Body of pancreas (tissue), 4 donors: ENCODE measurements at regions not wholly inside any gene's neighbourhood (a gene's known extent, or its start where the extent isn't known, plus 50 kb on each side); places are given as distances from the start of the nearest gene placed in this dataset.

Experiments used
- ATAC-seq: fragments of 150-250 bp; one replicate; pipeline ENCODE4 v1.9.1; 2016
- DNase-seq, 4 donors: peaks; one replicate each; pipeline ENCODE4 v3.0.0-alpha.2; 2019
- H3K27ac ChIP-seq, 4 donors: fragments of 200-600 bp; sonication (generic); 1 replicate in 3 of 4; 2 replicates in 1 of 4; pipeline versions ENCODE4 v1.5.1 to v1.6.1; 2016 to 2019; ENCODE audit warnings: mild to moderate bottlenecking in 1 of 4, mixed read lengths in 1 of 4, moderate library complexity in 1 of 4
- H3K27me3 ChIP-seq, 2 donors: fragments of 200-600 bp; sonication (generic); one replicate each; pipeline ENCODE4 v1.6.0; 2016; ENCODE audit warnings: mild to moderate bottlenecking in 1 of 2
- H3K36me3 ChIP-seq, 2 donors: fragments of 200-600 bp; sonication (generic); replicated peaks in 1 of 2; 2 replicates each; pipeline ENCODE4 v1.5.1; 2016; ENCODE audit warnings: low read depth in 2 of 2; ENCODE audit not compliant: insufficient read depth in 1 of 2
- H3K4me1 ChIP-seq: fragments of 200-600 bp; sonication (generic); one replicate; pipeline ENCODE4 v1.6.0; 2016
- H3K4me3 ChIP-seq, 2 donors: fragments of 200-600 bp; sonication (generic); 1 replicate in 1 of 2; 2 replicates in 1 of 2; pipeline ENCODE4 v1.5.1; 2016 to 2019
- H3K9me3 ChIP-seq, 3 donors: fragments of 200-600 bp; sonication (generic); 1 replicate in 2 of 3; 2 replicates in 1 of 3; pipeline ENCODE4 v1.5.1; 2016
- POLR2A ChIP-seq, 3 donors: fragments of 450-650 bp; IDR thresholded peaks; one replicate each; pipeline ENCODE4 v1.6.1; 2016; ENCODE audit warnings: antibody characterized with exemption in 3 of 3, mild to moderate bottlenecking in 2 of 3
- WGBS, 2 donors: methylation state at CpG; one replicate each; pipeline ENCODE4 v1.1.5; 2017; 5-methylcytosine and 5-hydroxymethylcytosine counted together
- intact Hi-C: fragments of 100-400 bp; cut with DNase I; formaldehyde crosslinking; loops from one replicate; pipeline ENCODE4 v1.15.1; 2023
- TF ChIP-seq, protein P1 (sequence below), 7 experiments: fragments of 450-650 bp in 4 of 7; fragments of 200-600 bp in 3 of 7; sonication (generic) in 3 of 7; IDR thresholded peaks; one replicate each; pipeline ENCODE4 v1.5.1; 2016 to 2019; ENCODE audit warnings: antibody characterized with exemption in 7 of 7

DNA sequence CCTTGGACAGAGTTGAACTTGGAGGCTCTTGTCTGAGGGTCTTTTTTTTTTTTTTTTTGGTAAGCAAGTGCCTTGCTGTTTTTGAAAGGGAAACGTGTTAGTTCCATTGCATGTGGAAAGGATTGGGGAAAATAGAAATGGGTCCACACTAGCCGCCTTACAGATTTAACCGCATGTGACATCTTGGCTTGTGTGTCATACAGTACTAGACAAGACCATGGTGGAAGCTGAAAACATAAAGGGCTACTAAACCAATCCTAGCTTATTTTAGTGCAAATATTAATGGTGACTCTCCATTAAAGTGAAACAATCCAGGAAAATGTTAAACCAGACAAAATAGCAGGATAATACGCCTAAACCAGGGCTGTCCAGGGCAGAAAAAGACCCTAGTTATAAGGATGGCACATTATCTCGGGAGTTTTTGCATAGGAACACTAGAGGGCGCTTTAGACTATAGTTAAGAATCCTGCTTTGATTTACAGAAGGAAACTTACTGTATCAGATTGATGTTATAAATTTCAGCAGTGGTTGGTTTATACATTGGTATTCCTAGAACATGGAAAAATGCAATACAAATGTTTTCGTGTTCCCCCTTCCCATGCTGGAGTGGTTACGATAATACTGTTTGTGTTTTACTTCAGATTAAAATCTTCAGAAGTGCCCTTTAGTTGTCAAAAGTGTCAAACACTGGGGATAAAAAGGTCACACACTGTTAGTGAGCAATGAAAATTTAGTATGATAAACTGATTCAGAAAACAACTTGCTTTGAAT is 59.8 kb upstream of the DEK start:
- no peak overlapping the region for H3K27ac ChIP-seq
- H3K4me3 ChIP-seq: no peak overlapping the region
- H3K27me3 ChIP-seq: no peaks in the 10 kb centered on the region
- no peaks in the 10 kb centered on the region for H3K9me3 ChIP-seq
- no peaks in the 10 kb centered on the region for H3K36me3 ChIP-seq
- intact Hi-C loops: no loop called here
- ATAC-seq (peak; percentile 67), DNase-seq (peak in 3 of 4 donors; percentile 11 to 41 (median 19))
- H3K4me1 ChIP-seq: peaks cover 8% of the 10 kb centered on the region
- TF ChIP-seq, protein P1, sequence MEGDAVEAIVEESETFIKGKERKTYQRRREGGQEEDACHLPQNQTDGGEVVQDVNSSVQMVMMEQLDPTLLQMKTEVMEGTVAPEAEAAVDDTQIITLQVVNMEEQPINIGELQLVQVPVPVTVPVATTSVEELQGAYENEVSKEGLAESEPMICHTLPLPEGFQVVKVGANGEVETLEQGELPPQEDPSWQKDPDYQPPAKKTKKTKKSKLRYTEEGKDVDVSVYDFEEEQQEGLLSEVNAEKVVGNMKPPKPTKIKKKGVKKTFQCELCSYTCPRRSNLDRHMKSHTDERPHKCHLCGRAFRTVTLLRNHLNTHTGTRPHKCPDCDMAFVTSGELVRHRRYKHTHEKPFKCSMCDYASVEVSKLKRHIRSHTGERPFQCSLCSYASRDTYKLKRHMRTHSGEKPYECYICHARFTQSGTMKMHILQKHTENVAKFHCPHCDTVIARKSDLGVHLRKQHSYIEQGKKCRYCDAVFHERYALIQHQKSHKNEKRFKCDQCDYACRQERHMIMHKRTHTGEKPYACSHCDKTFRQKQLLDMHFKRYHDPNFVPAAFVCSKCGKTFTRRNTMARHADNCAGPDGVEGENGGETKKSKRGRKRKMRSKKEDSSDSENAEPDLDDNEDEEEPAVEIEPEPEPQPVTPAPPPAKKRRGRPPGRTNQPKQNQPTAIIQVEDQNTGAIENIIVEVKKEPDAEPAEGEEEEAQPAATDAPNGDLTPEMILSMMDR (IDR thresholded peaks at IDR 0.05): peak; percentile 46 to 81 (median 71)
- no peak for TF ChIP-seq POLR2A (IDR thresholded peaks at IDR 0.05)
- 10 to 16% methylated on average over 8 of the region's 8 CpGs for WGBS, 2 donors

DNA sequence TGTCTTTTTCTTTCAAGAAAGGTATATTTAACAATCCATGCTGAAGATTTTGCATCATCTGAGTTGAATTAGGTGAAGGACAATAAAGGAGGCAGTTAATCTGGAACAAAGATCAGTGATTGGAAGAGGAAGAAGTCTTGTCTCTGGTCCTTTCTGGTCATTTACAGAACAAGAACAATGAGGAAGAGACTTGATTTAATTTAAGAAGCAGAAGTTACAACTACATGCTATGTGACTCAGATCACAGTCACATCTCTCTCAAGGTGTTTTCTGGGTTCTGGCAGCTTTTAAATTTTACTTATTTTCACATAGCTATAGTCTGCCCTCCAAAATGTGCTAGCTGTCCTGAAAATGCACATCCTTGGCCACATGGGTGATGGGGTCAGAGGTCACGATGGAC is 53.5 kb upstream of the DEK start:
- Histone ChIP-seq H3K9me3 (no peaks in the 10 kb centered on the region), H3K4me1 (no peaks in the 10 kb centered on the region), H3K4me3 (no peak overlapping the region), H3K27me3 (no peaks in the 10 kb centered on the region), H3K36me3 (no peaks in the 10 kb centered on the region), H3K27ac (no peak overlapping the region)
- ATAC-seq (no peak), DNase-seq (no peak)
- TF ChIP-seq, protein P1 (IDR thresholded peaks at IDR 0.05): no peak
- TF ChIP-seq POLR2A (IDR thresholded peaks at IDR 0.05): no peak
- WGBS, 2 donors: 0 to 36% methylated on average over 1 of the region's 1 CpG
- intact Hi-C loops: no loop called here

DNA sequence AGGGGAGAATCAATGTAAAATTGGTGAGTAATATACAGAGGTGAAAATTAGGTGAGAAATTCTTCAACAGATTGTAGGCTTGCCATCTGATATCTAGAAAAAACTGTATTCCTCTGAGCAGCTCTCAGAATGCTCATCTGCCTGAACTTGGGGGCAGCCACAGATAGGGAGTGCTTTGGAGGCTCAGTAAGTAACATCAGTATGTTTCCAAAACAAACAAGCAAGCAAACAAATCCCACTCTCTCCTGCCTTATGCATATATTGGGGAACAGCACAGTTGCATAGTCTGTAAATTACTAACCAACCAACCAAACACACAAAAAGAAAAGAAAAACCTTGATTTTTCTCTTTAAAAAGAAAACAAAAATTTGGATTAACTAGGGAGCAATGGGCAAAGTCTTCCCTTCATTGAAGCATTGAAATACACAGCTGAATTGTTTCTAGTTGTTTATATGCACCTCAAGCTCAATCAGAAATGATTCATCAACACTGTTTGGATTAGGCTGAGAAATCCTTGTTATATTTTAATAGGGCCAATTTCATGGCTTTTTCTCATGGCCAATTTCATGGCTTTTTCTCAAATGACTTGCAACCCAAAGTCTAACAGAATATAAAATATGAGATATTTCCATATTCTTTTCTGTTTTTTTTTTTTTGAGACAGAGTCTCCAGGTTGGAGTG is 50.1 kb upstream of the DEK start:
- Histone ChIP-seq H3K9me3 (no peaks in the 10 kb centered on the region), H3K27me3 (no peaks in the 10 kb centered on the region), H3K4me1 (no peaks in the 10 kb centered on the region), H3K27ac (no peak overlapping the region), H3K36me3 (no peaks in the 10 kb centered on the region), H3K4me3 (no peak overlapping the region)
- DNase-seq (no peak), ATAC-seq (no peak)
- no peak for TF ChIP-seq POLR2A (IDR thresholded peaks at IDR 0.05)
- TF ChIP-seq, protein P1 (IDR thresholded peaks at IDR 0.05): no peak
- intact Hi-C loops: no loop called here
